NCI-H82 treated with DMSO at 0.1 percent for 48 hours (cell line): ENCODE measurements at regions not wholly inside any gene's neighbourhood (a gene's known extent, or its start where the extent isn't known, plus 50 kb on each side); places are given as distances from the start of the nearest gene placed in this dataset.

ENCODE experiments used
- DNase-seq: peaks from one replicate; lab custom pipeline; 2025; ENCODE audit not compliant: unreplicated experiment; lab: John Stamatoyannopoulos, UW

DNA sequence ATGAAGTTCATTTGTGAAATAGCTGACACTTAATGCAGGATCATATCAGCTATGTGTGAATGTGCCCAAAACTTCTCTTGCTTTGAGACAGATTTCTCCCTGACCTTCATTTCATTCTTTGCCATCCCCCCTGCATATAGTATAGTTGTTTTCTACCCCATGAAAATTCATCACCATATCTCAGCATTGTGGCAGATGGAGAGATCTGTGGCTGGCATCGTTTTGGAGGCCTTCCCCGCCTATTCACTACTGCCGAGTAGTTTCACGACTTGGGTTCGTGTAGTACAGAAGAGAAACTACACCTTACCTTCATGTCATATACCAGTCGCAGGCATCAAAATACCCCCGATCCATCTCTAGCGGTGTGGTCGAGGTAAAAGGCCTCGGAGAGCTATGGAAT, 66.2 kb upstream of the SELENOK start:
- DNase-seq: no peak

DNA sequence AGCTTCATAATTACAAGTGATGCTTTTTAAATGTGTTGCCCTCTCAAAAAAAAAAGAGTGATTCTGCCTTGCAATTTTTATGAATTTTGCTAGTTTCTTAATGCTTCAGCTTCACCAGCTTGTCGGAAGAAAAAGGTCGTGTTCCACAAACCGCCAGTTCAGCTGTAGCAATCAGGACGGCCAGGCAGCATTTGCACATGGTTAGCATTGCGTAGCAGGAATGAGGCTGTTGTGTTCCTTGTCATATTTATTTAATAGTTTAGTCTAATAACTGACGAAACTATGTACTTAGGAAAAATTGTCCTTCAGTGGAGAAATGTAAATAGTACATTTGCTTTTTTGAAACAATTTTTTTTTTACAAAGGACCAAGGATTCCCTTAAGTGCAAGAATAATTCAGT, 64.9 kb upstream of the SELENOK start:
- DNase-seq: no peak

DNA sequence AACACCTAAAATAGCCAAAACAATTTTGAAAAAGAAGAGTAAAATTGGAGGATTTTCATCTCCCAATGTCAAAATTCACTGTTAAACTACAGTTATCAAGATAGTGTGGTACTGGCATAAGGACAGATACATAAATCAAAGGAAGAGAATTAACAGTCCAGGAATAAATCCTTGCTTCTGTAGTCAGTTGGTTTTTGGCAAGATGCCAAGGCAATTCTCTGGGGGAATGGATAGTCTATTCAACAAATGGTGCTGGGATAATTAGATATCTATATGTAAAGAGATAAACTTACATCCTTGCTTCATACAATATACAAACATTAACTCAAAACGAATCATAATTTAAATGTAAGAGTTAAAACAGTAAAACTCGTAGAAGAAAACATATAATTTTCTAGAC, 57.9 kb upstream of the SELENOK start:
- peak; percentile 84 for DNase-seq

DNA sequence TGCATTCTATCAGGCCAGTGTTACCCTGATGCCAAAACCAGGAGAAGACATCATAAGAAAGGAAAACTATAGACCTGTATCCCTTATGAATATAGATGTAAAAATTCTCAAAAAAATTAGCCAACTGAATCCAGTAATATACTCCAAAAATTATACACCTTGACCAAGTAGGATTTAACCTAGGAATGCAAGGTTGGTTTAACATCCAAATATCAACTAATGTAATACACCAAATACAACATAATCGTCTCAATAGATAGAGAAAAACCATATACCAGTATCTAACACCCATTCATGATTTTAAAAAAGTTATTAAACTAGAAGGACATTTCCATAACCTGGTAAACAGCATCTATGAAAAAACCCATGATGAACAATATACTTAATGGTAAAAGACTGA, 56.5 kb upstream of the SELENOK start:
- no peak for DNase-seq

DNA sequence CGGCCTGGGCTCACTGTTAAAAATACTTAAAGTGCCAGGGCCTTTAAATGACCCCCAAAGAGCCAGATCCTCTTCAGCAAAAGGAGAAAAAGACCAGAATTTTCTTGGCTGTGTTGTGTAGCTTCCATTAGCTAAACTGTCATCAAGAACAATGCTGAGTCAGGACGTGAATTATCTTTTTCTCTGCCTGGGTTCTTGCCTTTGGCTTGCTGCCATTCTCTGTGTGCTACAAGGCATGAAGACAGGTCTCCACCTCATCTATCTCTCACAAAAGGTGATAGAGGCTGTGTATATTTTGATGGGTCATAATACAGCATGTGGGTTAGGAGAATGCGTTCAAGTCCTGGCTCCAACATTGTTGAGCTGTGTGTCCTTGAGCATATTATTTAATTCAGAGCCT, 52.4 kb upstream of the SELENOK start:
- DNase-seq: no peak

DNA sequence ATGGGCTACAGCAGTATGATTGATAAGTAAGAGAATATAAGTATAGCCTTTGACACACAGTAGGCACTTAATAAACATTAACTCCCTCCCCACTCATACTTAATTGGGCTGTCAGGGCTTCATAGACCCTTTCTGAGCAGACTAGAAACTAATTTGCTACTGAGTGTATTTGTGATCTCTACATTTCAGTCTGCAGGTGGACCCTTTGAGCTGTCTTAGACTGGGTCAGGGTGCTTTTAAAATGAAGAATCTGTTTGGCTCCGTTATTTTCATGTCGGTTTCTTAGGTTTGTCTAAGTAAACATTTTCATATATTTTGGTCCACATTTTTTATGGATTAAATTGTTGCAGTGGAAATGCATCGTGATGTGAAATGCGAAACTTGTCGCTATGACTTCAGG, 50.3 kb upstream of the SELENOK start:
- DNase-seq: no peak
